Body of pancreas (tissue), 4 donors: ENCODE measurements at regions not wholly inside any gene's neighbourhood (a gene's known extent, or its start where the extent isn't known, plus 50 kb on each side); places are given as distances from the start of the nearest gene placed in this dataset.

Source experiments
- ATAC-seq: fragments of 150-250 bp; one replicate; pipeline ENCODE4 v1.9.1; 2016
- DNase-seq, 4 donors: peaks; one replicate each; pipeline ENCODE4 v3.0.0-alpha.2; 2019
- H3K27ac ChIP-seq, 4 donors: fragments of 200-600 bp; sonication (generic); 1 replicate in 3 of 4; 2 replicates in 1 of 4; pipeline versions ENCODE4 v1.5.1 to v1.6.1; 2016 to 2019; ENCODE audit warnings: mild to moderate bottlenecking in 1 of 4, mixed read lengths in 1 of 4, moderate library complexity in 1 of 4
- H3K27me3 ChIP-seq, 2 donors: fragments of 200-600 bp; sonication (generic); one replicate each; pipeline ENCODE4 v1.6.0; 2016; ENCODE audit warnings: mild to moderate bottlenecking in 1 of 2
- H3K36me3 ChIP-seq, 2 donors: fragments of 200-600 bp; sonication (generic); replicated peaks in 1 of 2; 2 replicates each; pipeline ENCODE4 v1.5.1; 2016; ENCODE audit warnings: low read depth in 2 of 2; ENCODE audit not compliant: insufficient read depth in 1 of 2
- H3K4me1 ChIP-seq: fragments of 200-600 bp; sonication (generic); one replicate; pipeline ENCODE4 v1.6.0; 2016
- H3K4me3 ChIP-seq, 2 donors: fragments of 200-600 bp; sonication (generic); 1 replicate in 1 of 2; 2 replicates in 1 of 2; pipeline ENCODE4 v1.5.1; 2016 to 2019
- H3K9me3 ChIP-seq, 3 donors: fragments of 200-600 bp; sonication (generic); 1 replicate in 2 of 3; 2 replicates in 1 of 3; pipeline ENCODE4 v1.5.1; 2016
- POLR2A ChIP-seq, 3 donors: fragments of 450-650 bp; IDR thresholded peaks; one replicate each; pipeline ENCODE4 v1.6.1; 2016; ENCODE audit warnings: antibody characterized with exemption in 3 of 3, mild to moderate bottlenecking in 2 of 3
- WGBS, 2 donors: methylation state at CpG; one replicate each; pipeline ENCODE4 v1.1.5; 2017; 5-methylcytosine and 5-hydroxymethylcytosine counted together
- intact Hi-C: fragments of 100-400 bp; cut with DNase I; formaldehyde crosslinking; loops from one replicate; pipeline ENCODE4 v1.15.1; 2023
- TF ChIP-seq, protein P1 (sequence below), 7 experiments: fragments of 450-650 bp in 4 of 7; fragments of 200-600 bp in 3 of 7; sonication (generic) in 3 of 7; IDR thresholded peaks; one replicate each; pipeline ENCODE4 v1.5.1; 2016 to 2019; ENCODE audit warnings: antibody characterized with exemption in 7 of 7

GRCh38 chr4:62415256-62415655 lies 1215.1 kb downstream of the ADGRL3 start:
- ATAC-seq (no peak), DNase-seq (no peak)
- Histone ChIP-seq H3K4me1 (no peaks in the 10 kb centered on the region), H3K4me3 (no peak overlapping the region), H3K27ac (no peak overlapping the region), H3K27me3 (no peaks in the 10 kb centered on the region), H3K36me3 (no peaks in the 10 kb centered on the region), H3K9me3 (no peaks in the 10 kb centered on the region)
- intact Hi-C loops, result no loop called here
- TF ChIP-seq POLR2A (IDR thresholded peaks at IDR 0.05), result no peak
- TF ChIP-seq, protein P1, sequence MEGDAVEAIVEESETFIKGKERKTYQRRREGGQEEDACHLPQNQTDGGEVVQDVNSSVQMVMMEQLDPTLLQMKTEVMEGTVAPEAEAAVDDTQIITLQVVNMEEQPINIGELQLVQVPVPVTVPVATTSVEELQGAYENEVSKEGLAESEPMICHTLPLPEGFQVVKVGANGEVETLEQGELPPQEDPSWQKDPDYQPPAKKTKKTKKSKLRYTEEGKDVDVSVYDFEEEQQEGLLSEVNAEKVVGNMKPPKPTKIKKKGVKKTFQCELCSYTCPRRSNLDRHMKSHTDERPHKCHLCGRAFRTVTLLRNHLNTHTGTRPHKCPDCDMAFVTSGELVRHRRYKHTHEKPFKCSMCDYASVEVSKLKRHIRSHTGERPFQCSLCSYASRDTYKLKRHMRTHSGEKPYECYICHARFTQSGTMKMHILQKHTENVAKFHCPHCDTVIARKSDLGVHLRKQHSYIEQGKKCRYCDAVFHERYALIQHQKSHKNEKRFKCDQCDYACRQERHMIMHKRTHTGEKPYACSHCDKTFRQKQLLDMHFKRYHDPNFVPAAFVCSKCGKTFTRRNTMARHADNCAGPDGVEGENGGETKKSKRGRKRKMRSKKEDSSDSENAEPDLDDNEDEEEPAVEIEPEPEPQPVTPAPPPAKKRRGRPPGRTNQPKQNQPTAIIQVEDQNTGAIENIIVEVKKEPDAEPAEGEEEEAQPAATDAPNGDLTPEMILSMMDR (IDR thresholded peaks at IDR 0.05), result no peak
- 50 to 51% methylated on average over 1 of the region's 1 CpG for WGBS, 2 donors

- no peaks in the 10 kb centered on the region for H3K9me3 ChIP-seq
- no peak for TF ChIP-seq POLR2A (IDR thresholded peaks at IDR 0.05)
- DNase-seq (no peak), ATAC-seq (no peak)
- no peaks in the 10 kb centered on the region for H3K4me1 ChIP-seq
- H3K36me3 ChIP-seq, result no peaks in the 10 kb centered on the region
- intact Hi-C loops, result no loop called here
- H3K4me3 ChIP-seq, result no peak overlapping the region
- H3K27me3 ChIP-seq, result no peaks in the 10 kb centered on the region
- no peak overlapping the region for H3K27ac ChIP-seq
Measured at GRCh38 chr4:62414563-62414962, 1214.4 kb downstream of the ADGRL3 start.

- Histone ChIP-seq H3K36me3 (no peaks in the 10 kb centered on the region), H3K9me3 (no peaks in the 10 kb centered on the region), H3K4me3 (no peak overlapping the region), H3K27ac (no peak overlapping the region), H3K4me1 (no peaks in the 10 kb centered on the region), H3K27me3 (no peaks in the 10 kb centered on the region)
- ATAC-seq (no peak), DNase-seq (no peak)
- intact Hi-C loops, result no loop called here
- 36 to 45% methylated on average over 3 of the region's 3 CpGs for WGBS, 2 donors
- TF ChIP-seq POLR2A (IDR thresholded peaks at IDR 0.05), result no peak
- TF ChIP-seq, protein P1 (IDR thresholded peaks at IDR 0.05), result no peak
Measured at GRCh38 chr4:62410371-62411003, 1210.4 kb downstream of the ADGRL3 start.

- no peak for DNase-seq
- H3K9me3 ChIP-seq, result no peaks in the 10 kb centered on the region
- H3K27ac ChIP-seq, result no peak overlapping the region
- no peaks in the 10 kb centered on the region for H3K4me1 ChIP-seq
- intact Hi-C loops, result no loop called here
- H3K36me3 ChIP-seq, result no peaks in the 10 kb centered on the region
- TF ChIP-seq, protein P1 (IDR thresholded peaks at IDR 0.05), result no peak
- no peak for TF ChIP-seq POLR2A (IDR thresholded peaks at IDR 0.05)
- no peak for ATAC-seq
- no peaks in the 10 kb centered on the region for H3K27me3 ChIP-seq
- no peak overlapping the region for H3K4me3 ChIP-seq
Measured at GRCh38 chr4:62408454-62408853, 1208.3 kb downstream of the ADGRL3 start.

GRCh38 chr4:62407534-62407933 lies 1207.4 kb downstream of the ADGRL3 start:
- ATAC-seq (no peak), DNase-seq (no peak)
- 54 to 60% methylated on average over 1 of the region's 1 CpG for WGBS, 2 donors
- TF ChIP-seq, protein P1 (IDR thresholded peaks at IDR 0.05), result no peak
- no peak for TF ChIP-seq POLR2A (IDR thresholded peaks at IDR 0.05)
- no peaks in the 10 kb centered on the region for H3K27me3 ChIP-seq
- H3K27ac ChIP-seq, result no peak overlapping the region
- H3K36me3 ChIP-seq, result no peaks in the 10 kb centered on the region
- H3K4me1 ChIP-seq, result no peaks in the 10 kb centered on the region
- no peaks in the 10 kb centered on the region for H3K9me3 ChIP-seq
- H3K4me3 ChIP-seq, result no peak overlapping the region
- intact Hi-C loops, result no loop called here
